GM12878 (cell line): ENCODE measurements at regions not wholly inside any gene's neighbourhood (a gene's known extent, or its start where the extent isn't known, plus 50 kb on each side); places are given as distances from the start of the nearest gene placed in this dataset.

ENCODE experiments used
- BCL11A ChIP-seq: IDR thresholded peaks from 2 replicates; pipeline ENCODE4 v1.6.1; 2011; ENCODE audit warnings: low read depth, low read length
- HDAC6 ChIP-seq: fragments of 200-600 bp; sonication (generic); IDR thresholded peaks from one replicate; pipeline ENCODE4 v1.8.0; 2017; ENCODE audit warnings: antibody characterized with exemption; ENCODE audit not compliant: unreplicated experiment
- RB1 ChIP-seq: fragments of 450-650 bp; formaldehyde crosslinking; IDR thresholded peaks from 2 replicates; pipeline ENCODE4 v1.6.1; 2017; ENCODE audit warnings: mild to moderate bottlenecking, borderline replicate concordance
- RELB ChIP-seq: fragments of 450-650 bp; IDR thresholded peaks from 2 replicates; pipeline ENCODE4 v1.6.1; 2017; ENCODE audit warnings: low read depth, mild to moderate bottlenecking, moderate library complexity
- ZBTB4 ChIP-seq: fragments of 450-650 bp; formaldehyde crosslinking; IDR thresholded peaks from 2 replicates; pipeline ENCODE4 v1.4.0; 2022; ENCODE audit warnings: mild to moderate bottlenecking, moderate library complexity
- ZNF207 ChIP-seq: fragments of 450-650 bp; IDR thresholded peaks from 2 replicates; pipeline ENCODE4 v1.6.1; 2014; ENCODE audit warnings: antibody characterized with exemption, mild to moderate bottlenecking, borderline replicate concordance
- TF ChIP-seq, protein P1 (sequence below): fragments of 450-650 bp; IDR thresholded peaks from 2 replicates; pipeline ENCODE4 v1.6.1; 2018; ENCODE audit warnings: borderline replicate concordance, mild to moderate bottlenecking; ENCODE audit not compliant: partially characterized antibody
- TF ChIP-seq, protein P2 (sequence below): IDR thresholded peaks from 2 replicates; pipeline ENCODE4 v1.6.1; 2011; ENCODE audit warnings: mild to moderate bottlenecking, low read depth, low read length, moderate library complexity; ENCODE audit not compliant: insufficient replicate concordance
- TF ChIP-seq, protein P3 (sequence below): fragments of 450-650 bp; IDR thresholded peaks from 2 replicates; pipeline ENCODE4 v1.6.1; 2016; ENCODE audit warnings: mild to moderate bottlenecking

DNA sequence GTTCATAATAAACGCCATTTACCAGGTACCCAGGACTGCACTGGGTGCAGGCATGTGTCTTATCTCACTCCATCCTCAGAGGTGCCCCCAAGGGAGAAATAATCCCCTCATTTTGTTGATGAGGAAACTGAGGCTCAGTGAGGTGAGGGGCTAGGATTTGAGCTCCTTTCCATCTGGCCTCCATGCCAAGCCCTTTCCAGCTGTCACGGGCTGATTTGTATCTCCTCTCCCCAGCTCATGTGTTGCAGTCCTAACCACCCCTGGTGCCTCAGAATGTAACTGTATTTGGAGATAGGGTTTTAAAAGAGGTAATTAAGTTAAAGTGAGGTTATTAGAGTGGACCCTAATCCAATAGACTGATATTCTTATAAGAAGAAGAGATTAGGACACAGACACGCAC is 137.3 kb downstream of the MYCN start (continued):
- TF ChIP-seq, protein P1, sequence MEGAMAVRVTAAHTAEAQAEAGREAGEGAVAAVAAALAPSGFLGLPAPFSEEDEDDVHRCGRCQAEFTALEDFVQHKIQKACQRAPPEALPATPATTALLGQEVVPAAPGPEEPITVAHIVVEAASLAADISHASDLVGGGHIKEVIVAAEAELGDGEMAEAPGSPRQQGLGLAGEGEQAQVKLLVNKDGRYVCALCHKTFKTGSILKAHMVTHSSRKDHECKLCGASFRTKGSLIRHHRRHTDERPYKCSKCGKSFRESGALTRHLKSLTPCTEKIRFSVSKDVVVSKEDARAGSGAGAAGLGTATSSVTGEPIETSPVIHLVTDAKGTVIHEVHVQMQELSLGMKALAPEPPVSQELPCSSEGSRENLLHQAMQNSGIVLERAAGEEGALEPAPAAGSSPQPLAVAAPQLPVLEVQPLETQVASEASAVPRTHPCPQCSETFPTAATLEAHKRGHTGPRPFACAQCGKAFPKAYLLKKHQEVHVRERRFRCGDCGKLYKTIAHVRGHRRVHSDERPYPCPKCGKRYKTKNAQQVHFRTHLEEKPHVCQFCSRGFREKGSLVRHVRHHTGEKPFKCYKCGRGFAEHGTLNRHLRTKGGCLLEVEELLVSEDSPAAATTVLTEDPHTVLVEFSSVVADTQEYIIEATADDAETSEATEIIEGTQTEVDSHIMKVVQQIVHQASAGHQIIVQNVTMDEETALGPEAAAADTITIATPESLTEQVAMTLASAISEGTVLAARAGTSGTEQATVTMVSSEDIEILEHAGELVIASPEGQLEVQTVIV: no peak
- TF ChIP-seq HDAC6 (no peak), RELB (no peak), BCL11A (no peak), ZNF207 (no peak), ZBTB4 (CRISPR knock-in tag) (no peak), RB1 (no peak)
- TF ChIP-seq, protein P2, sequence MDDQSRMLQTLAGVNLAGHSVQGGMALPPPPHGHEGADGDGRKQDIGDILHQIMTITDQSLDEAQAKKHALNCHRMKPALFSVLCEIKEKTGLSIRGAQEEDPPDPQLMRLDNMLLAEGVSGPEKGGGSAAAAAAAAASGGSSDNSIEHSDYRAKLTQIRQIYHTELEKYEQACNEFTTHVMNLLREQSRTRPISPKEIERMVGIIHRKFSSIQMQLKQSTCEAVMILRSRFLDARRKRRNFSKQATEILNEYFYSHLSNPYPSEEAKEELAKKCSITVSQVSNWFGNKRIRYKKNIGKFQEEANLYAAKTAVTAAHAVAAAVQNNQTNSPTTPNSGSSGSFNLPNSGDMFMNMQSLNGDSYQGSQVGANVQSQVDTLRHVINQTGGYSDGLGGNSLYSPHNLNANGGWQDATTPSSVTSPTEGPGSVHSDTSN: no peak
- TF ChIP-seq, protein P3, sequence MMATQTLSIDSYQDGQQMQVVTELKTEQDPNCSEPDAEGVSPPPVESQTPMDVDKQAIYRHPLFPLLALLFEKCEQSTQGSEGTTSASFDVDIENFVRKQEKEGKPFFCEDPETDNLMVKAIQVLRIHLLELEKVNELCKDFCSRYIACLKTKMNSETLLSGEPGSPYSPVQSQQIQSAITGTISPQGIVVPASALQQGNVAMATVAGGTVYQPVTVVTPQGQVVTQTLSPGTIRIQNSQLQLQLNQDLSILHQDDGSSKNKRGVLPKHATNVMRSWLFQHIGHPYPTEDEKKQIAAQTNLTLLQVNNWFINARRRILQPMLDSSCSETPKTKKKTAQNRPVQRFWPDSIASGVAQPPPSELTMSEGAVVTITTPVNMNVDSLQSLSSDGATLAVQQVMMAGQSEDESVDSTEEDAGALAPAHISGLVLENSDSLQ: no peak
